ENCODE measurements at regions not wholly inside any gene's neighbourhood (a gene's known extent, or its start where the extent isn't known, plus 50 kb on each side); places are given as distances from the start of the nearest gene placed in this dataset.

- no peak overlapping the region for H3K27ac ChIP-seq (ENCODE audit: low read depth, low read length)
- H3K9ac ChIP-seq (ENCODE audit: low read depth in 1 of 2, low read length in 2 of 2): no peak overlapping the region
- no peak overlapping the region for H3K4me3 ChIP-seq (ENCODE audit: low read depth in 1 of 2, low read length in 2 of 2)
- no peaks in the 10 kb centered on the region for H3K36me3 ChIP-seq (ENCODE audit: control insufficient read depth in 1 of 2, insufficient read depth in 2 of 2, low read length in 2 of 2)
- no peaks in the 10 kb centered on the region for H3K27me3 ChIP-seq (ENCODE audit: control insufficient read depth in 1 of 2, insufficient read depth in 2 of 2, low read length in 2 of 2)
- H3K4me1 ChIP-seq (ENCODE audit: control insufficient read depth in 1 of 2, insufficient read depth in 2 of 2, low read length in 2 of 2): no peaks in the 10 kb centered on the region
- H3K9me3 ChIP-seq (ENCODE audit: control insufficient read depth in 1 of 2, low read length in 2 of 2): peaks cover 0 to 4% of the 10 kb centered on the region in 2 donors
These were observed 304.0 kb downstream of the SHANK2 start for GRCh38 chr11:70948398-70948797.

- no peak overlapping the region for H3K4me3 ChIP-seq (ENCODE audit: low read depth in 1 of 2, low read length in 2 of 2)
- no peak overlapping the region for H3K9ac ChIP-seq (ENCODE audit: low read depth in 1 of 2, low read length in 2 of 2)
- no peaks in the 10 kb centered on the region for H3K4me1 ChIP-seq (ENCODE audit: control insufficient read depth in 1 of 2, insufficient read depth in 2 of 2, low read length in 2 of 2)
- no peaks in the 10 kb centered on the region for H3K9me3 ChIP-seq (ENCODE audit: control insufficient read depth in 1 of 2, low read length in 2 of 2)
- no peaks in the 10 kb centered on the region for H3K27me3 ChIP-seq (ENCODE audit: control insufficient read depth in 1 of 2, insufficient read depth in 2 of 2, low read length in 2 of 2)
- no peak overlapping the region for H3K27ac ChIP-seq (ENCODE audit: low read depth, low read length)
- no peaks in the 10 kb centered on the region for H3K36me3 ChIP-seq (ENCODE audit: control insufficient read depth in 1 of 2, insufficient read depth in 2 of 2, low read length in 2 of 2)
These were observed 303.4 kb downstream of the SHANK2 start for GRCh38 chr11:70948855-70949531.

GRCh38 chr11:70951139-70951804 is 301.1 kb downstream of the SHANK2 start:
- Histone ChIP-seq H3K4me3 (ENCODE audit: low read depth in 1 of 2, low read length in 2 of 2) (no peak overlapping the region), H3K4me1 (ENCODE audit: control insufficient read depth in 1 of 2, insufficient read depth in 2 of 2, low read length in 2 of 2) (no peaks in the 10 kb centered on the region), H3K36me3 (ENCODE audit: control insufficient read depth in 1 of 2, insufficient read depth in 2 of 2, low read length in 2 of 2) (no peaks in the 10 kb centered on the region), H3K27ac (ENCODE audit: low read depth, low read length) (no peak overlapping the region), H3K9me3 (ENCODE audit: control insufficient read depth in 1 of 2, low read length in 2 of 2) (no peaks in the 10 kb centered on the region), H3K9ac (ENCODE audit: low read depth in 1 of 2, low read length in 2 of 2) (no peak overlapping the region), H3K27me3 (ENCODE audit: control insufficient read depth in 1 of 2, insufficient read depth in 2 of 2, low read length in 2 of 2) (no peaks in the 10 kb centered on the region)

DNA sequence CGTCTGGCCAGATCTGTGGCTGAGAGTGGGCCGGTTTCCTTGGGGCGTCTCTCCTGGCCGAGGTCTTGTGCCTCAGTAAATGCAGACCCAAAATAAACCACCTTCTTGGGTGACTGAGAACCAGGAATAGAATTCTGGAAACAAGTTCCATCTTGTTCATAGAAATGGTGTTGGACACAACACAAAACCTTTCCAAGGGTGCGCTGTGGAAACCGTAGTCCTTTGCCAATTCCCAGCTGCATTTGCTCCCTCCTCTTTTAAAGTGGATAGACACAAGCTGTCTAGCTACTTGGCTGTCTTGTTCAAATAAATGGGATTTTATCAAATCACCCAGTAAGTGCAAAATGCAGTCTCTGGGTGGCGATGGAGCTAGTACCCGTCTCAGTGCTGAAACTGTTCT is 300.2 kb downstream of the SHANK2 start:
- no peaks in the 10 kb centered on the region for H3K36me3 ChIP-seq (ENCODE audit: control insufficient read depth in 1 of 2, insufficient read depth in 2 of 2, low read length in 2 of 2)
- no peak overlapping the region for H3K9ac ChIP-seq (ENCODE audit: low read depth in 1 of 2, low read length in 2 of 2)
- no peaks in the 10 kb centered on the region for H3K4me1 ChIP-seq (ENCODE audit: control insufficient read depth in 1 of 2, insufficient read depth in 2 of 2, low read length in 2 of 2)
- no peak overlapping the region for H3K27ac ChIP-seq (ENCODE audit: low read depth, low read length)
- H3K27me3 ChIP-seq (ENCODE audit: control insufficient read depth in 1 of 2, insufficient read depth in 2 of 2, low read length in 2 of 2): no peaks in the 10 kb centered on the region
- no peak overlapping the region for H3K4me3 ChIP-seq (ENCODE audit: low read depth in 1 of 2, low read length in 2 of 2)
- no peaks in the 10 kb centered on the region for H3K9me3 ChIP-seq (ENCODE audit: control insufficient read depth in 1 of 2, low read length in 2 of 2)

DNA sequence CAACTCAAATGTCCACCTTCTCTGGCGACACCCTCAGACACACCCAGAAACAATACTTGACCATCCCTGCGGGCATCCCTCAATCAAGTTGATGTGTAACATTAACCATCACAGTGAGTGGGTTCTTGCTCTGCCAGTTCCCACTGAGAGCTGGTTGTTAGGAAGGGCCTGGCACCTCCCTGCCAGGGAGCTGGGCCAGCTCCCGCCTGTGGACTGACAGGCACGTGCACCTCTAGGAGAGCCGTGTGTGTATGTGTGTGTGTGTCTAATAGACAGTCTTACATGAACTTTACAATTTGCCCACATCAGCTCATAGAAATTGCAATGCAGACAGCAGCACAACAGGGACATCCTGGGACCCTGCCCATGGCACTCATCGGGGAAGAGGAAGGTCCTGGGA is 298.7 kb downstream of the SHANK2 start:
- Histone ChIP-seq H3K9ac (ENCODE audit: low read depth in 1 of 2, low read length in 2 of 2) (no peak overlapping the region), H3K9me3 (ENCODE audit: control insufficient read depth in 1 of 2, low read length in 2 of 2) (no peaks in the 10 kb centered on the region), H3K4me1 (ENCODE audit: control insufficient read depth in 1 of 2, insufficient read depth in 2 of 2, low read length in 2 of 2) (no peaks in the 10 kb centered on the region)

DNA sequence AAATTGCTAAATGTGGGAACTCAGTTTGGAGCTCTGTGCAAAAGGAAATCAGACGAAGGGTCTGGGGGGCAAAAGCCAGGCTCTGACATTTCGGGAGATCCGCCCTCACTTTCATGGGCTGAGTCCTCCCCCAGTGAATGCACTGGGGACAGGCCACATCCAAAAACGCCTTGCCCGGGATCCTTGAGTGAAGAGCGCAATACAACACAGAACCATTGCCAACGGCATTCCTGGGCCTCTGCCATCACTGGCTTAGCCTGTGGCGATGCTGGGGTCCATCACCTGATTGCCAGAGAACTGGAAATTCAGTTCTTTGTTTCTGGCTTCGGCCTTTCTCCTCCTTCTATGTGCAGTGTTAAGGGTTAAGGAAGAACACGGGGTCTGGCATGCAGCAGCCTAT is 297.9 kb downstream of the SHANK2 start:
- H3K27ac ChIP-seq (ENCODE audit: low read depth, low read length): no peak overlapping the region
- H3K27me3 ChIP-seq (ENCODE audit: control insufficient read depth in 1 of 2, insufficient read depth in 2 of 2, low read length in 2 of 2): no peaks in the 10 kb centered on the region
- H3K9ac ChIP-seq (ENCODE audit: low read depth in 1 of 2, low read length in 2 of 2): no peak overlapping the region
- no peaks in the 10 kb centered on the region for H3K36me3 ChIP-seq (ENCODE audit: control insufficient read depth in 1 of 2, insufficient read depth in 2 of 2, low read length in 2 of 2)
- no peaks in the 10 kb centered on the region for H3K9me3 ChIP-seq (ENCODE audit: control insufficient read depth in 1 of 2, low read length in 2 of 2)
- no peaks in the 10 kb centered on the region for H3K4me1 ChIP-seq (ENCODE audit: control insufficient read depth in 1 of 2, insufficient read depth in 2 of 2, low read length in 2 of 2)
- no peak overlapping the region for H3K4me3 ChIP-seq (ENCODE audit: low read depth in 1 of 2, low read length in 2 of 2)

More for the DNA sequence above, 298.7 kb downstream of the SHANK2 start:
- Histone ChIP-seq H3K27me3 (ENCODE audit: control insufficient read depth in 1 of 2, insufficient read depth in 2 of 2, low read length in 2 of 2) (no peaks in the 10 kb centered on the region), H3K36me3 (ENCODE audit: control insufficient read depth in 1 of 2, insufficient read depth in 2 of 2, low read length in 2 of 2) (no peaks in the 10 kb centered on the region), H3K27ac (ENCODE audit: low read depth, low read length) (no peak overlapping the region), H3K4me3 (ENCODE audit: low read depth in 1 of 2, low read length in 2 of 2) (no peak overlapping the region)

All from duodenal mucosa (tissue), 2 donors.